HG03280 (cell line): ENCODE measurements at regions not wholly inside any gene's neighbourhood (a gene's known extent, or its start where the extent isn't known, plus 50 kb on each side); places are given as distances from the start of the nearest gene placed in this dataset.

ENCODE experiments used
- ATAC-seq: cut with Tn5 transposase; IDR thresholded peaks from one replicate; pipeline ENCODE4 v1.9.1; 2021; ENCODE audit warnings: mild to moderate bottlenecking, moderate library complexity; ENCODE audit not compliant: unreplicated experiment

- ATAC-seq: no peak
Observed at GRCh38 chr5:93123127-93123526, 457.9 kb downstream of the NR2F1-AS1 start.

- ATAC-seq: no peak
Observed at GRCh38 chr5:93122446-93122845, 458.6 kb downstream of the NR2F1-AS1 start.

DNA sequence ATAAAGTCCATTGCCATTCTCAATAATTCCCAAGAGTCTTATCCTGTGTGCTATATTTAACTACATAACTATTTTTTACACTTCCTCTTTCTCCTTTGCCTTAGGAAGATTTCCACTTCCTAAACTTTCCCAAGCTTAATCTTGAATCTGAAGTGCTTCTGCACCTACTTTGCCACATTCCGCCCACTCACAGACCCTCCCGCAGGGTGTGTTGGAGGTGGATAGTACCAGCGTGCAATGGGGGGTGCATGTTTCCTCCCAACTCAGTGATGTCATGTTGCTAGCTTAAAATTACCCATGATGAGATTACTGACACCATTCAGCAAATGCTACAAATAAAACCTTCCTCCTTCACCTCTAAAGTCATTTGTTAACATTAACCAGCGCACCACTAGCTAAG, 460.2 kb downstream of the NR2F1-AS1 start:
- ATAC-seq: no peak

GRCh38 chr5:93120051-93120450, 461.0 kb downstream of the NR2F1-AS1 start:
- ATAC-seq: no peak

DNA sequence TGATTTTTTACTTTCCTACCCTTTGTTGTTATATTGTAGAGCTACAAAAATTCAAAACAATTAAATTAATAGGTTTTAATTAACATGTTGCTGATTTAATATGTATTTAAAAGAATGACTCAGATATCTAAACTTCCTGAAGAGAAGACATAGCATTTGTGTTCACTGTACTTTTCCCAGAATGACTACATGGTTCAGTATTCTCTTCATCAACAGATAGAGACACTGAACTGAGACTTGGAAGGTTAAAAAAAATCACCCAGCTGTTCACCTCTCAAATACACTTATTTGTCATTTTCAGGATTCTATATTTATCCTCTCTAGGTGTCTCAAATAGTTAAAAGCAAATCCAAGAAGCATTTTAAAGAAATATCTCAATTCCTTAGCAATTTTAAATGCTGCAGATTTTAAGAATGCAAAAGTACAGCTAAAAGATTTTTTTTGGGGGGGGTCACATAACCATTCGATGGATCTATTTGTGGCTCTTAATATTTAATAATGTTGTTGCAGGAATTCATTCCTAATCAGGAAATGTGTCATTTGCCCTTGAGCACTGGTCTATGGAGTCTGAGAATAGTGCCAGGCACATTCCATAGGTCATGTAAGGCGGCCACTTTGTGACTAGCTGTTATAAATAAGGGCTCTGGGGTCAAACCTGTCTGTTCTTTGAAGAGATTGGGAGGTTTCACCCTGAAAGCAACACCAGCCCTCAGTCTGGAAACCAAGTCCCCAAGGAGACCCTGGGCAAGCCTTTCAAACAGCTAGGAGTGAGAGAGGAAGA, 463.1 kb downstream of the NR2F1-AS1 start:
- no peak for ATAC-seq

DNA sequence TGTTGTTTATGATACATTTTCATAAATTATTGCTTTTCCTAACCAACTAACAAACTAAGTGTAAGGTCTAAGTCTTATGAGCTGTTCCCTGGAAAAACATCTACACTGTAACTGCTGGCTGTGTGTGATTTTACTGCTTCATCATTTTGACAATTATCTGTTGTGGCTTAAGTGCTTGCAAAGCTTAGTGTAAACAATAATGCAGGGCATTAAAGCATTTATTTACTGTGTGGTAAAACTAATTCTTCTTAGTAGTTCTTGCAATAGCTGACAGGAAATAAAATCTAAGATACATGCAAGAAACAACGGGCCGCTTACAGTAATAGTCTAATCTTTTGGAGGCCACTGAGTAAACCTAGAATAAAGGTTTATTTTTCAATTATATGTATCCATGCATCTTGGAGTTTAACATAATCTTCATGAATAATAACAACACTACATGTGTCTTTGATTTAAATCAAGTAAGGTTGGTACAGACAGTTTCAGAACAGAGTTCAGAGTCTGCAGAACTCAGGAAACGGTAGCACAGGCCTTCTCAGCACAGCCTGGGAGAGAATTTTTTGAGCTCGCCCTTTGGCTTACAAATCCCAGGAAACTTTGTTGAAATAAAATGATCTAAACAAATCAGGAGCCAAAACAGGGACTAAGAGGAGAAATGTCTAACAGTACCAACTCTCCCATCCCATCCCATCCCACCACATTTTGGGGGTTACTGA, 473.1 kb downstream of the NR2F1-AS1 start:
- ATAC-seq: no peak

DNA sequence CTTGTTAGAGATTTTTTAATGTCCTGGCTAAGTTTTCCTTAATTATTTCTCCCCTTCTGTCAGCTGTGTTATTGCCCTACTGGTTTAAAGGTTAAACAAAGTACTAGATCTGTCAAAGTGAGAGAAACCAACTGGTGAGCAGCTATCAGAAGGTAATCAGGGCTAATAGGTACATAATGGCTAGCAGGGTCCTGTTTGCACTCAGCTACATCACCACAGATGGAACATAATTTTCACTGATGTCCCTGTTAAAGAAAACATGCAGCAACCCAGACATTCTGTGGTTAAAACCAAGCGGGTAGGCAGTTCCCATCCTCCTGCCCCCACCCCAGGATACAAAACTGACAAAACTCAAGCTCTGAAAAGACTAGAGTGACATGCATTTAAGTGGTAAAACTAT, 473.9 kb downstream of the NR2F1-AS1 start:
- no peak for ATAC-seq

GRCh38 chr5:93101661-93102060, 479.4 kb downstream of the NR2F1-AS1 start:
- no peak for ATAC-seq

GRCh38 chr5:93100976-93101375, 480.0 kb downstream of the NR2F1-AS1 start:
- no peak for ATAC-seq

- no peak for ATAC-seq
Observed at GRCh38 chr5:93100428-93100827, 480.6 kb downstream of the NR2F1-AS1 start.

DNA sequence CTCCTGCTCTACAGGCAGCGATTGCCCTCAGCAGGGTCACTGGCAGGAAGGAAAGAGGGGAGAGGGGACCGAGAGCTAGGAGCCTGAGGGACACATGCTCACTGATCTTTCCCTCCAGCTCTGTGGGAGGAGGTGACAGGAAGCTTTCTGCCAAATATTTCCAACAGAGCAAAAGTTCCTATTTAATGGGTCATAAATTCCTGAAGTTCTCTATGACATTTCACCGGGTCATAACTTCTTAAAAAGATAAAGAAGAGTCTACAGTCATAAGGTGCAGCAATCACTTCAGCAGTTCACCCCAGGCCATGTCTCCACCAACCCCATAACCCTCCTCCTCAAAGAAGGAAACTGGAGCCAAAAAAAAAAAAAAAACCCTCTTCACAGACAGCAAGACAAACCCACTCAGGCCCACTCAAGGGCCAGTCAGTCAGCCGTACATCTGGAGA, 481.1 kb downstream of the NR2F1-AS1 start:
- no peak for ATAC-seq

- ATAC-seq: no peak
Observed at GRCh38 chr5:93096561-93096960, 484.5 kb downstream of the NR2F1-AS1 start.

DNA sequence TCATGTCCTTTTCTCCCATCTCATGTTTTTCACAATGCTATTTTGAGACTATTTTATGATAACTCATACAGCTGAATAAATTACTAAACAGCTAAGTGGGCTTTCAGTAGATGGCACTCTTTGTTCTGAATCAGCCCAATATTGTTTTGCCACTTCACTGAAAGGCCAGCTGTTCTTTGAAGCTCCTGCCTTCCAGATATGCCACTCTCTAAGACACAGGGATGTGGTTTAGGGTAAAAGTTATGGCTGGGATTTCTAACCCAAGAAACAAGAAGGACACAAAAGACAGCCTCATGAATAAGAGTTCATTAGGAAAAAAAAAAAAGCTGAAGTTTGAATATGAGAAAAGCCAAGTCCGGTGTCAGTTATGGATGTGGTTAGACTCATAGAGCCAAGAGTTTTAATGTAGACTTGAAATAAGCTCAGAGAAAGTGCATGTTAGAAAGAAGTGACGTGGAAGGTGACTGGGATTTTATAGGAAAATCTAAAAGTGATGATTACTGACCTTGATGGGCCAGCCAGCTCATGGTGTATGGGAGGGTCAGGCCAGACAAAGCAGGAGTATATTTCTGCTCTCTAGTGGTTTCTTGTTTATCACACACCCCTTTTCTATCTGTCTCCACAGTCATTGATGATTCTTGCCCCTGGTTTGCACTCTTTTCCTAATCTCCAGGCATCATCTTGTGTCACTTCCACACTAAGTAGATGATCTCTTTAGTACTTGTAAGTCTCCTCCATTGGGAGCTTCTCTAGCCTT, 488.5 kb downstream of the NR2F1-AS1 start:
- no peak for ATAC-seq

DNA sequence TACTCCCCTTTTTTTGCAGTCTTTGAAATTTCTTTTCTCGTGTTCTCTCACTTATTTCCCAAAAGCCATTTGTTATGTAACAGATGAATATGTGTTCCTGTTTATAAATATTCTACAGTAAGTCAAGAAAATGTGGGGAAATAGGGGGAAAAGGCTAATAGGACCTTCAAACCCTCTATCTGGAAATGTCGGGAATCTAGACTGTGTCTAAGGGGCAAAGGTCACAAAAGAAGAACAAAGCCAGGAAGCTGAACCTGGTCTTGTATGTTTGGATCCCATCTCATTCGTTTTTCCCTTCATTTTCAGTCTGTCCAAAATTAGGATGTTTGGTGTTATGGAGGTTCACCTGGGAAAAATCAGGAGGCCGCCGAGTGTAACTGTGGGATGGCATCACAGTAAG, 490.3 kb downstream of the NR2F1-AS1 start:
- ATAC-seq: no peak

DNA sequence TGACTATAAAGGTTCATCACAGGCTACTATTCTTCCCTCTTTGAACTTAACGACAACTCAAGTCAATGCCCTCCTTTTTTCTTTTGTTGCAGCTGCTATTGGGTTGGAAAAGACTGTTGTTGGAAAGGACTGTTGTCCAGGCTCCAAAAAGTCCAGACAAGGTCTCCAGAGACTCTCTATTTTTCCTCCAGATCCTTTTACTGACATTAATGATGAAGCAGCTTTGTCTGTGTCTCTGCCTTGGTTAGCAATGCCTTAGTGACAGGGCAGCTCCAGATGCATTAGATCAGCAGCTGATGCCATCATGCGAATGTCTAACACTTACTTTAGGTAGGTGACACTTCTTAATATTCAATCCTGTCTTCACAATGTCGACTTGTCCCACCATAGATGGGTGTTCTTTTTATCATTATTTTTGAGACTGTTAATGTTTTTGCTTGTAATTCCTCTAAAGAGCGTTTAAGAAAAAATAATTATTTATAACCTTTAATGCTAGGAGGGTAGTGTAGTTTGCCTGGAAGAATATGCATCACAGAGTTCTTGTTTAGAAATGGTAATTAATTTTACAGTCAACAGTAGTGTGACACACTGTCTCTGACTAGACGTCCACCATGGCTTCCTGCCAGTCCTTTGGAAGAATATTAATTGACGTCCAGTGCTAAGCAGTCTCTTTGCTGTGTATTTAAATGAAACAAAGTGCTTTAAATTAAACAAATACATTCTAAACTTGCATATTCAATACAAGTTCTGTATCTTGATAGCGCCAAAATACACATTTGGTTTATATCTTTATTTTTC, 492.2 kb downstream of the NR2F1-AS1 start:
- ATAC-seq: no peak

GRCh38 chr5:93087326-93087725, 493.7 kb downstream of the NR2F1-AS1 start:
- ATAC-seq: no peak

GRCh38 chr5:93082981-93083380, 498.0 kb downstream of the NR2F1-AS1 start:
- ATAC-seq: no peak

GRCh38 chr5:93079046-93079445, 502.0 kb downstream of the NR2F1-AS1 start:
- no peak for ATAC-seq

- ATAC-seq: peak; percentile 74
Observed at GRCh38 chr5:93078082-93079038, 502.7 kb downstream of the NR2F1-AS1 start.

DNA sequence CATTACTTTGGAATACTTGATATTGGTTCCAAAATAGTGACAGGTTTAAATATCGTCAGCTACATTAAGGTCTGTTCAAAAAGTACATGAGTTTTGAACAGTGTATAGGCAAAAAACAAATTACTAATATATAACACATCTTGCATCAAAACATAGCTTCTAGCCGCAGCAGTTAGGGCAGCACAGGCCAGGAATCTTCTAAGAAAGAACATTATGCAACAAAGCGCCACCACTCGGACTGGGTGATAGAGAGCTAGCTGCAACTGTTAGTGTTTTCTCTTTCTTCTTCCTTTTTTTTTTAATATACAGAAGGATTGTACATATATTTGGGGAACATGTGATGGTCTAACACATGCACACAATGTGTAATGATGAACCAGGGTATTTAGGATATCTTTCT, 504.5 kb downstream of the NR2F1-AS1 start:
- no peak for ATAC-seq
